Spleen (tissue), 11 donors: ENCODE measurements at regions not wholly inside any gene's neighbourhood (a gene's known extent, or its start where the extent isn't known, plus 50 kb on each side); places are given as distances from the start of the nearest gene placed in this dataset.

Experiments used
- DNase-seq: peaks from one replicate; pipeline ENCODE4 v3.0.0-alpha.2; 2020
- H3K27ac ChIP-seq, 8 donors: fragments of 200-600 bp; sonication (generic) in 7 of 8; 1 replicate in 4 of 8; 2 replicates in 4 of 8; pipeline versions ENCODE4 v1.5.0 to v1.8.0; 2016 to 2021; ENCODE audit warnings: inconsistent platforms in 4 of 8, mild to moderate bottlenecking in 4 of 8, moderate library complexity in 1 of 8
- H3K27me3 ChIP-seq, 7 donors: fragments of 200-600 bp; sonication (generic) in 6 of 7; replicated peaks in 1 of 7; 1 replicate in 4 of 7; 2 replicates in 3 of 7; pipeline versions ENCODE4 v1.5.0 to v1.8.0; 2016 to 2021; ENCODE audit warnings: inconsistent platforms in 3 of 7, mild to moderate bottlenecking in 1 of 7
- H3K36me3 ChIP-seq, 6 donors: fragments of 200-600 bp; sonication (generic) in 5 of 6; 1 replicate in 4 of 6; 2 replicates in 2 of 6; pipeline versions ENCODE4 v1.5.0 to v1.8.0; 2016 to 2021; ENCODE audit warnings: inconsistent platforms in 2 of 6
- H3K4me1 ChIP-seq, 6 donors: fragments of 200-600 bp; sonication (generic) in 5 of 6; 1 replicate in 3 of 6; 2 replicates in 3 of 6; pipeline versions ENCODE4 v1.5.0 to v1.8.0; 2016 to 2021; ENCODE audit warnings: inconsistent platforms in 3 of 6
- H3K4me3 ChIP-seq, 8 donors: fragments of 200-600 bp; sonication (generic) in 7 of 8; 1 replicate in 4 of 8; 2 replicates in 4 of 8; pipeline versions ENCODE4 v1.5.0 to v1.8.0; 2016 to 2021; ENCODE audit warnings: inconsistent platforms in 4 of 8, mild to moderate bottlenecking in 4 of 8, moderate library complexity in 2 of 8
- H3K9me3 ChIP-seq, 8 donors: fragments of 200-600 bp; sonication (generic) in 7 of 8; 1 replicate in 4 of 8; 2 replicates in 4 of 8; pipeline versions ENCODE4 v1.5.0 to v1.8.0; 2016 to 2021; ENCODE audit warnings: inconsistent platforms in 4 of 8
- CTCF ChIP-seq, 11 experiments: fragments of 200-600 bp in 7 of 11; fragments of 450-650 bp in 4 of 11; sonication (generic) in 4 of 11; IDR thresholded peaks in 8 of 11; conservative IDR thresholded peaks in 3 of 11; 1 replicate in 7 of 11; 2 replicates in 4 of 11; pipeline versions ENCODE4 v1.4.0 to v1.8.0; 2016 to 2021; ENCODE audit warnings: antibody characterized with exemption in 11 of 11, inconsistent platforms in 4 of 11, mild to moderate bottlenecking in 1 of 11
- POLR2A ChIP-seq, 3 donors: fragments of 450-650 bp; IDR thresholded peaks; one replicate each; pipeline ENCODE4 v1.5.1; 2017; ENCODE audit warnings: antibody characterized with exemption in 3 of 3, mild to moderate bottlenecking in 1 of 3
- POLR2AphosphoS5 ChIP-seq, 3 donors: sonication (generic); formaldehyde crosslinking; IDR thresholded peaks; one replicate each; pipeline ENCODE4 v1.5.1; 2017; ENCODE audit warnings: antibody characterized with exemption in 3 of 3
- WGBS, 5 donors: extraction: QIAGEN DNeasy Blood & Tissue Kit in 3 of 5; methylation state at CpG; one replicate each; pipeline versions ENCODE4 v1.1.5 to v1.1.7; 2013 to 2018; 5-methylcytosine and 5-hydroxymethylcytosine counted together
- intact Hi-C: fragments of 100-400 bp; cut with DNase I; formaldehyde crosslinking; loops from one replicate; pipeline ENCODE4 v1.15.0; 2023; ENCODE audit warnings: low total_unique reads
- donor health status: healthy with polysubstance abuse.
- donor health status: DM: no; HTN: no; CAD: no; lungs with moderate emphysema.
- donor health status: DM: no; HTN: no; CAD: no.
- donor health status: Bipolar disorder and iron deficiency.
- donor health status: healthy.
- donor health status: DM: no; HTN: no; CAD: no.
- donor health status: DM: yes; HTN: yes; CAD: no.

- Histone ChIP-seq H3K27me3 (peaks cover 0 to 73% (median 0%) of the 10 kb centered on the region in 7 donors), H3K4me1 (peaks cover 0 to 22% (median 18%) of the 10 kb centered on the region in 6 donors), H3K36me3 (no peaks in the 10 kb centered on the region), H3K4me3 (no peak overlapping the region), H3K27ac (no peak overlapping the region), H3K9me3 (no peaks in the 10 kb centered on the region)
- WGBS, 5 donors: 80 to 92% (median 82%) methylated on average over 5 to 6 of the region's 6 CpGs
- no peak for TF ChIP-seq POLR2A (IDR thresholded peaks at IDR 0.05)
- intact Hi-C loops: no loop called here
- DNase-seq: no peak
These were observed 209.2 kb downstream of the CTTN start for GRCh38 chr11:70607561-70607960.

GRCh38 chr11:70608568-70609470 is 210.5 kb downstream of the CTTN start:
- DNase-seq: no peak
- WGBS, 5 donors: 61 to 68% (median 63%) methylated on average over 30 to 35 of the region's 35 CpGs
- intact Hi-C loops: no loop called here
- H3K27ac ChIP-seq: no peak overlapping the region
- peaks cover 0 to 63% (median 0%) of the 10 kb centered on the region in 7 donors for H3K27me3 ChIP-seq
- H3K36me3 ChIP-seq: no peaks in the 10 kb centered on the region
- peaks cover 0 to 22% (median 18%) of the 10 kb centered on the region in 6 donors for H3K4me1 ChIP-seq
- no peaks in the 10 kb centered on the region for H3K9me3 ChIP-seq
- H3K4me3 ChIP-seq: no peak overlapping the region
- TF ChIP-seq POLR2AphosphoS5 (IDR thresholded peaks at IDR 0.05) (no peak), POLR2A (IDR thresholded peaks at IDR 0.05) (no peak), CTCF (IDR thresholded peaks at IDR 0.05 in 8 of 11, conservative IDR thresholded peaks at IDR 0.05 in 3 of 11) (no peak)

- H3K4me1 ChIP-seq: peaks cover 0 to 22% (median 18%) of the 10 kb centered on the region in 6 donors
- 36 to 46% (median 43%) methylated on average over 18 to 22 of the region's 22 CpGs for WGBS, 5 donors
- no peaks in the 10 kb centered on the region for H3K36me3 ChIP-seq
- H3K4me3 ChIP-seq: no peak overlapping the region
- H3K27ac ChIP-seq: peak overlapping the region in 3 of 8 donors; percentile 5 to 28 (median 22)
- DNase-seq: no peak
- H3K27me3 ChIP-seq: peaks cover 0 to 50% (median 0%) of the 10 kb centered on the region in 7 donors
- intact Hi-C loops: no loop called here
- TF ChIP-seq POLR2AphosphoS5 (IDR thresholded peaks at IDR 0.05) (peak in 1 of 3 donors; percentile 38), CTCF (IDR thresholded peaks at IDR 0.05 in 8 of 11, conservative IDR thresholded peaks at IDR 0.05 in 3 of 11) (no peak)
- H3K9me3 ChIP-seq: peaks cover 0 to 20% (median 13%) of the 10 kb centered on the region in 8 donors
These were observed 212.5 kb downstream of the CTTN start for GRCh38 chr11:70610566-70611565.

GRCh38 chr11:70611821-70612220 is 213.5 kb downstream of the CTTN start:
- Histone ChIP-seq H3K27me3 (peaks cover 0 to 50% (median 0%) of the 10 kb centered on the region in 7 donors), H3K27ac (no peak overlapping the region), H3K4me3 (no peak overlapping the region), H3K9me3 (peaks cover 0 to 28% (median 14%) of the 10 kb centered on the region in 8 donors), H3K36me3 (no peaks in the 10 kb centered on the region), H3K4me1 (peaks cover 0 to 22% (median 18%) of the 10 kb centered on the region in 6 donors)
- 22 to 44% (median 28%) methylated on average over 14 of the region's 14 CpGs for WGBS, 5 donors
- TF ChIP-seq POLR2AphosphoS5 (IDR thresholded peaks at IDR 0.05) (no peak), CTCF (IDR thresholded peaks at IDR 0.05 in 8 of 11, conservative IDR thresholded peaks at IDR 0.05 in 3 of 11) (no peak), POLR2A (IDR thresholded peaks at IDR 0.05) (no peak)
- intact Hi-C loops: no loop called here
- peak; percentile 59 for DNase-seq
